Progenitor cell of endocrine pancreas (in vitro differentiated cells): ENCODE measurements at regions not wholly inside any gene's neighbourhood (a gene's known extent, or its start where the extent isn't known, plus 50 kb on each side); places are given as distances from the start of the nearest gene placed in this dataset.

Experiments
- DNase-seq: peaks from one replicate; pipeline ENCODE4 v3.0.0; 2021; ENCODE audit warnings: low spot score; ENCODE audit not compliant: unreplicated experiment
- H3K27ac Mint-ChIP-seq: 2 replicates; pipeline ENCODE4 v1.8.0; 2021; ENCODE audit warnings: mild to moderate bottlenecking, moderate library complexity, mixed read lengths
- H3K27me3 Mint-ChIP-seq: 2 replicates; pipeline ENCODE4 v1.8.0; 2021; ENCODE audit warnings: mixed read lengths
- H3K36me3 Mint-ChIP-seq: 2 replicates; pipeline ENCODE4 v1.8.0; 2022; ENCODE audit warnings: mixed read lengths; ENCODE audit not compliant: insufficient read depth
- H3K4me1 Mint-ChIP-seq: 2 replicates; pipeline ENCODE4 v1.8.0; 2021; ENCODE audit warnings: low read depth, mixed read lengths
- H3K4me3 Mint-ChIP-seq: 2 replicates; pipeline ENCODE4 v1.8.0; 2021; ENCODE audit warnings: low read depth, mild to moderate bottlenecking, moderate library complexity, mixed read lengths
- H3K9me3 Mint-ChIP-seq: 2 replicates; pipeline ENCODE4 v1.8.0; 2021; ENCODE audit warnings: low read depth, mixed read lengths
- CTCF ChIP-seq: fragments of 200-600 bp; sonication (generic); IDR thresholded peaks from one replicate; pipeline ENCODE4 v1.5.0; 2021; ENCODE audit warnings: antibody characterized with exemption, mild to moderate bottlenecking; ENCODE audit not compliant: unreplicated experiment

GRCh38 chr13:44770951-44771350, 194.8 kb upstream of the TSC22D1 start:
- H3K4me1 Mint-ChIP-seq = peaks cover 33% of the 10 kb centered on the region
- no peaks in the 10 kb centered on the region for H3K27me3 Mint-ChIP-seq
- no peak overlapping the region for H3K4me3 Mint-ChIP-seq
- H3K36me3 Mint-ChIP-seq = no peaks in the 10 kb centered on the region
- H3K27ac Mint-ChIP-seq = no peak overlapping the region
- DNase-seq = no peak
- no peak for TF ChIP-seq CTCF
- peaks cover 3% of the 10 kb centered on the region for H3K9me3 Mint-ChIP-seq

DNA sequence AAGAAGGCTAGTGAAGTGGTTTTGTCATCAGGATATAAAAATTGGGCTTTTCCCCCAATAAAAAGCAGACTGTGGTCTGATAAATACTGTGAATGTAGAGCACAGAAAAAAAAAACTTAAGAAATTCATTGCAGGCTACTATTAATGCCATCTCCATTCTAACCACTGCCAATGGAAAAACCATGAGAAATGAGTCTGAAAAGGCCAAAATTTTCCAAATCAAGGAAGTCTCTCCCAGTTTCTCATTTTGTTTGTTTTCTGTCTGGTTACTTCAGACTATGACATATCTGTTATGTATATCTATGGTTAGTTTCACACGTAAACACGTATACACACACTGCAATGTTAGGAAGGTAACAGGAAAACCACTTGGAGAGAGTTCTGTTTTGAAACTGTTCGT, 193.6 kb upstream of the TSC22D1 start:
- H3K9me3 Mint-ChIP-seq = peaks cover 3% of the 10 kb centered on the region
- no peak for TF ChIP-seq CTCF
- H3K36me3 Mint-ChIP-seq = no peaks in the 10 kb centered on the region

GRCh38 chr13:44768775-44769581, 192.8 kb upstream of the TSC22D1 start:
- no peak for DNase-seq

More for the DNA sequence above, 193.6 kb upstream of the TSC22D1 start:
- peaks cover 43% of the 10 kb centered on the region for H3K4me1 Mint-ChIP-seq
- H3K4me3 Mint-ChIP-seq = no peak overlapping the region
- DNase-seq = no peak
- H3K27ac Mint-ChIP-seq = no peak overlapping the region
- H3K27me3 Mint-ChIP-seq = no peaks in the 10 kb centered on the region

DNA sequence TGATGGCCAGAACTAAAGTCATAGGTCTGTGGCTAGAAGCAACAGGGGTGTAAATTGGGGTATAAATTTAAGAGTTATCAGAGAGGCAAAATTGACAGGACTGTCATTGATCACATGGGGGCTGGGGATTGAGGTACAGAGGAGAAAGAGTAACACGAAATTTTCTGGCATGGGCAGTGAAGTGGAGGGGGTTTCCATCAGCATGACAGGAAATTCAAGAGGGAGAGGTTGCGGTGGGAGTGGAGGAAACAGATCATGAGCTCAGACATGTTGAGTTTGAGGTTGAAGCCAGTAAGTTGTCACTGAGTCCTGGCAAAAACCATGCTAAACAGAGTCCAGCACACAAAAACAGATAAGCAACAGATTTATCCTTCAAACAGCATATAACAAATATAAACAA, 192.1 kb upstream of the TSC22D1 start:
- H3K27ac Mint-ChIP-seq = peak overlapping the region; percentile 26
- no peak for DNase-seq
- no peaks in the 10 kb centered on the region for H3K36me3 Mint-ChIP-seq
- no peaks in the 10 kb centered on the region for H3K9me3 Mint-ChIP-seq
- no peak for TF ChIP-seq CTCF
- peaks cover 54% of the 10 kb centered on the region for H3K4me1 Mint-ChIP-seq
- no peaks in the 10 kb centered on the region for H3K27me3 Mint-ChIP-seq
- no peak overlapping the region for H3K4me3 Mint-ChIP-seq

More at GRCh38 chr13:44768775-44769581, 192.8 kb upstream of the TSC22D1 start:
- no peak overlapping the region for H3K4me3 Mint-ChIP-seq
- peak overlapping the region; percentile 65 for H3K27ac Mint-ChIP-seq
- no peaks in the 10 kb centered on the region for H3K27me3 Mint-ChIP-seq
- no peaks in the 10 kb centered on the region for H3K36me3 Mint-ChIP-seq
- no peaks in the 10 kb centered on the region for H3K9me3 Mint-ChIP-seq
- no peak for TF ChIP-seq CTCF
- H3K4me1 Mint-ChIP-seq = peaks cover 47% of the 10 kb centered on the region

DNA sequence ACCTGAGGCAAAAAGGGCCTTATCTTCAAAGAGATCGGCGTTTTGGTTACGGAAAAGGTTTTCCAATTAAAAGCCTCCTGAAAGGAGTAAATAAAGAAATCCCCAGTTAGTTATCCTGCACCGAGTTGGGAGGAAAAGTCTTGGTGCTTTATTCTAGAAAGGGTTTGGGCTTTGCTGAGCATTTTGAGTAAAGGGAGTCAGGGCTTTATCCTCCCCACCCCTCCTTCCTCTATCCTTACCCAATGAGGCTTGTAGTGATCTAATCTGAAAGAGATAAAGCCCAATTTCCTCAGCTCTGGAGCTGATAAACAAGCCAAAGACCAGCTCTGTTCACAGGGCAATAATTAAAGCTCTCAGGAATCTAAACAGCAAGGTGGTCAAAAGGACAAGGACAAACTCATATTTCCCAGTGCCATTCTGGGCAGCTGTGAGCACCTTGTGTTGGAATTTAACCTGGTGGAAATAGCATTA, 188.9 kb upstream of the TSC22D1 start:
- Mint-ChIP-seq H3K4me1 (peaks cover 62% of the 10 kb centered on the region), H3K4me3 (no peak overlapping the region), H3K9me3 (no peaks in the 10 kb centered on the region), H3K27ac (peak overlapping the region; percentile 96), H3K36me3 (no peaks in the 10 kb centered on the region), H3K27me3 (no peaks in the 10 kb centered on the region)
- no peak for TF ChIP-seq CTCF
- DNase-seq = no peak
